K562 (cell line): ENCODE measurements at regions not wholly inside any gene's neighbourhood (a gene's known extent, or its start where the extent isn't known, plus 50 kb on each side); places are given as distances from the start of the nearest gene placed in this dataset.
"Not testable (repeated sequence)": the region's sequence is repeated elsewhere in the genome, so short reads cannot be mapped to it uniquely, and the experiment has no call there.

Experiments
- ATAC-seq: fragments of 200-7000 bp; cut with Tn5 transposase; 3 replicates; pipeline ENCODE4 v1.9.1; 2020; ENCODE audit warnings: moderate library complexity
- BruUV-seq: library from RNA; stranded (reverse); fragments of 400-500 nt; replicated peaks from 2 replicates; lab custom pipeline; 2021; lab: Mats Ljungman, UMichigan
- CTCF ChIA-PET: fragments of 300-600 bp; formaldehyde crosslinking; extraction: SDS; loops from one replicate; lab custom pipeline; 2021; ENCODE audit warnings: low intra/inter-chr PET ratio; lab: Yijun Ruan, JAX
- POLR2A ChIA-PET: fragments of 300-600, 350-650 bp; sonication (Branson Sonifier 250); formaldehyde crosslinking; extraction: SDS; loops from one replicate; lab custom pipeline; 2021; ENCODE audit warnings: antibody characterized with exemption, inconsistent platforms; lab: Yijun Ruan, JAX
- DNase-seq, 4 experiments: peaks; one replicate each; pipeline versions ENCODE4 v3.0.0 to v3.0.0-alpha.2; 2011 to 2018; ENCODE audit warnings: low spot score in 3 of 4, mixed read lengths in 3 of 4; ENCODE audit errors: extremely low read depth in 1 of 4
- FAIRE-seq: peaks from 2 replicates; lab custom pipeline; 2011; peaks lifted over from hg19 to GRCh38; lab: Jason Lieb, UNC
- H2AFZ ChIP-seq: 2 replicates; pipeline ENCODE4 v1.6.0; 2011; ENCODE audit warnings: low read depth, low read length, control low read depth, inconsistent platforms
- H3K27ac ChIP-seq: fragments of 200-600 bp; 3 replicates; pipeline ENCODE4 v1.8.0; 2011; ENCODE audit warnings: low read depth, mild to moderate bottlenecking, control low read depth, inconsistent platforms, low read length, moderate library complexity, mixed read lengths; ENCODE audit errors: extremely low read depth
- H3K27me3 ChIP-seq, 2 experiments: fragments of 300-600 bp in 1 of 2; 2 replicates in 1 of 2; 3 replicates in 1 of 2; pipeline versions ENCODE4 v1.6.0 to v1.8.0; 2011; ENCODE audit warnings: inconsistent platforms in 2 of 2, low read length in 2 of 2, mild to moderate bottlenecking in 1 of 2, mixed read lengths in 1 of 2, moderate library complexity in 1 of 2; ENCODE audit not compliant: control insufficient read depth in 2 of 2, insufficient read depth in 2 of 2
- H3K36me3 ChIP-seq: fragments of 300-600 bp; 3 replicates; pipeline ENCODE4 v1.8.0; 2011; ENCODE audit warnings: mild to moderate bottlenecking, low read length, inconsistent platforms; ENCODE audit not compliant: control insufficient read depth, insufficient read depth
- H3K4me1 ChIP-seq, 2 experiments: fragments of 200-600 bp in 1 of 2; replicated peaks in 1 of 2; 2 replicates in 1 of 2; 3 replicates in 1 of 2; pipeline versions ENCODE4 v1.5.1 to v1.8.0; 2011; ENCODE audit warnings: inconsistent platforms in 2 of 2, low read length in 2 of 2, mild to moderate bottlenecking in 1 of 2, mixed read lengths in 1 of 2, moderate library complexity in 1 of 2; ENCODE audit not compliant: control insufficient read depth in 2 of 2, insufficient read depth in 2 of 2
- H3K4me2 ChIP-seq: 2 replicates; pipeline ENCODE4 v1.6.1; 2011; ENCODE audit warnings: low read length, control low read depth, inconsistent platforms, mixed read lengths; ENCODE audit not compliant: insufficient read depth
- H3K4me3 ChIP-seq: fragments of 200-600 bp; sonication (generic), shearing (Covaris generic); 2 replicates; pipeline ENCODE4 v1.5.1; 2016; ENCODE audit warnings: control low read depth, inconsistent platforms
- H3K79me2 ChIP-seq: fragments of 200-600 bp; 3 replicates; pipeline ENCODE4 v1.8.0; 2011; ENCODE audit warnings: low read length, inconsistent platforms; ENCODE audit not compliant: control insufficient read depth, insufficient read depth
- H3K9ac ChIP-seq, 2 experiments: 2 replicates each; pipeline versions ENCODE4 v1.6.0 to v1.6.1; 2011; ENCODE audit warnings: low read depth in 2 of 2, low read length in 2 of 2, control low read depth in 1 of 2, inconsistent platforms in 1 of 2, mild to moderate bottlenecking in 1 of 2, mixed read lengths in 1 of 2; ENCODE audit not compliant: insufficient read depth in 1 of 2
- H3K9me1 ChIP-seq: one replicate; pipeline ENCODE4 v1.6.0; 2011; ENCODE audit warnings: inconsistent platforms, mild to moderate bottlenecking, low read length, moderate library complexity; ENCODE audit not compliant: control insufficient read depth, insufficient read depth
- H3K9me3 ChIP-seq: replicated peaks from 2 replicates; pipeline ENCODE4 v1.5.1; 2011; ENCODE audit warnings: low read depth, low read length, inconsistent platforms; ENCODE audit not compliant: control insufficient read depth, insufficient read depth
- H4K20me1 ChIP-seq: replicated peaks from 2 replicates; pipeline ENCODE4 v1.6.1; 2011; ENCODE audit warnings: low read length, inconsistent platforms, mixed read lengths; ENCODE audit not compliant: control insufficient read depth, insufficient read depth
- BCL6 ChIP-seq: fragments of 250-450 bp; sonication (Bioruptor Pico); IDR thresholded peaks from 2 replicates; pipeline ENCODE4 v1.4.0; 2020
- CBX5 ChIP-seq: IDR thresholded peaks from 2 replicates; pipeline ENCODE4 v1.6.1; 2014; ENCODE audit warnings: low read depth, borderline replicate concordance
- COPS2 ChIP-seq: fragments of 450-650 bp; conservative IDR thresholded peaks from 2 replicates; pipeline ENCODE4 v1.6.1; 2016; ENCODE audit warnings: mild to moderate bottlenecking, moderate library complexity
- DACH1 ChIP-seq: fragments of 450-650 bp; IDR thresholded peaks from 2 replicates; pipeline ENCODE4 v1.6.1; 2018; ENCODE audit not compliant: partially characterized antibody
- ELK1 ChIP-seq: sonication (generic); formaldehyde crosslinking; IDR thresholded peaks from 2 replicates; pipeline ENCODE4 v1.8.1; 2022; ENCODE audit warnings: missing genetic modification reagents
- FOXK2 ChIP-seq, 2 experiments: fragments of 450-650 bp; IDR thresholded peaks in 1 of 2; conservative IDR thresholded peaks in 1 of 2; 2 replicates each; pipeline ENCODE4 v1.6.1; 2016; ENCODE audit warnings: low read depth in 2 of 2, mild to moderate bottlenecking in 1 of 2
- MYNN ChIP-seq, 2 experiments: sonication (generic); formaldehyde crosslinking in 1 of 2; IDR thresholded peaks; 2 replicates each; pipeline versions ENCODE4 v1.5.0 to v1.6.1; 2016 to 2020; ENCODE audit warnings: antibody characterized with exemption in 1 of 2, missing genetic modification reagents in 1 of 2
- PHF8 ChIP-seq: fragments of 200-600 bp; sonication (generic); IDR thresholded peaks from 2 replicates; pipeline ENCODE4 v1.6.1; 2012; ENCODE audit warnings: mixed run types, mild to moderate bottlenecking, inconsistent platforms, low read length, moderate library complexity, borderline replicate concordance
- PPARD ChIP-seq: fragments of 250-450 bp; sonication (Bioruptor Pico); IDR thresholded peaks from 2 replicates; pipeline ENCODE4 v1.8.0; 2022; ENCODE audit warnings: inconsistent platforms, mild to moderate bottlenecking, moderate library complexity
- SFPQ ChIP-seq: fragments of 200-400 bp; formaldehyde crosslinking; IDR thresholded peaks from 2 replicates; pipeline ENCODE4 v1.6.1; 2017; ENCODE audit warnings: mild to moderate bottlenecking, low read depth, low read length, moderate library complexity
- TAL1 ChIP-seq: fragments of 450-650 bp; IDR thresholded peaks from 2 replicates; pipeline ENCODE4 v1.6.1; 2016; ENCODE audit warnings: mild to moderate bottlenecking
- WHSC1 ChIP-seq: IDR thresholded peaks from one replicate; pipeline ENCODE4 v1.6.1; 2012; ENCODE audit warnings: low read length, control low read depth, inconsistent platforms
- ZNF274 ChIP-seq: IDR thresholded peaks from 2 replicates; pipeline ENCODE4 v1.6.1; 2011; ENCODE audit warnings: low read depth, mild to moderate bottlenecking, low read length, moderate library complexity, borderline replicate concordance
- WGBS: fragments of 100-300 bp; shearing (Covaris generic); methylation state at CpG from one replicate; pipeline ENCODE4 v1.1.6; 2016; ENCODE audit warnings: low coverage, mixed read lengths; ENCODE audit not compliant: insufficient coverage; ENCODE audit errors: missing lambda C conversion rate; 5-methylcytosine and 5-hydroxymethylcytosine counted together
- in situ Hi-C: fragments of 300-500 bp; cut with MboI; formaldehyde crosslinking; loops from 4 replicates; pipeline ENCODE4 v1.15.0; 2018; ENCODE audit warnings: inconsistent platforms, mixed read lengths
- intact Hi-C: fragments of 100-400 bp; cut with micrococcal nuclease; formaldehyde crosslinking; loops from 2 replicates; pipeline ENCODE4 v1.14.2; 2022

- no peaks in the 10 kb centered on the region for H3K9me1 ChIP-seq
- POLR2A ChIA-PET, result no interaction called here
- intact Hi-C loops, result no loop called here
- TF ChIP-seq ELK1 (CRISPR knock-in tag) (no peak), FOXK2 (conservative IDR thresholded peaks at IDR 0.05 in 1 of 2, IDR thresholded peaks at IDR 0.05 in 1 of 2; ENCODE audit: low read depth in 2 of 2) (no peak), BCL6 (CRISPR knock-in tag) (no peak), WHSC1 (no peak), MYNN (IDR thresholded peaks at IDR 0.05) (no peak), MYNN (CRISPR knock-in tag; IDR thresholded peaks at IDR 0.05) (no peak), COPS2 (no peak), TAL1 (no peak), SFPQ (no peak), DACH1 (no peak), PHF8 (no peak), CBX5 (no peak), ZNF274 (no peak), PPARD (CRISPR knock-in tag) (no peak)
- TF ChIP-seq, all 486 proteins: peak for 0
- H3K4me3 ChIP-seq, result no peak overlapping the region
- no peak overlapping the region for H3K27ac ChIP-seq
- no peak overlapping the region for H3K9ac ChIP-seq
- ATAC-seq (no peak), FAIRE-seq (no peak), DNase-seq (no peak)
- no peak overlapping the region for H2AFZ ChIP-seq
- in situ Hi-C loops, result no loop called here
- WGBS, result 0% methylated on average over 2 of the region's 2 CpGs
- no peaks in the 10 kb centered on the region for H4K20me1 ChIP-seq
- CTCF ChIA-PET, result no interaction called here
- no peaks in the 10 kb centered on the region for H3K9me3 ChIP-seq
- H3K36me3 ChIP-seq, result no peaks in the 10 kb centered on the region
- H3K79me2 ChIP-seq, result no peaks in the 10 kb centered on the region
- H3K4me1 ChIP-seq, result no peaks in the 10 kb centered on the region
- H3K27me3 ChIP-seq, result no peaks in the 10 kb centered on the region
- BruUV-seq, result no TSS peak
- H3K4me2 ChIP-seq, result no peak overlapping the region
These were observed 165.4 kb downstream of the MRPL39 start for GRCh38 chr21:25441835-25442234.

GRCh38 chr21:25437465-25437864 lies 169.8 kb downstream of the MRPL39 start:
- H3K4me1 ChIP-seq, ATAC-seq, H3K4me2 ChIP-seq, H2AFZ ChIP-seq, H3K4me3 ChIP-seq, H3K9me1 ChIP-seq, H3K79me2 ChIP-seq, POLR2A ChIA-PET, DNase-seq, H3K27me3 ChIP-seq, H3K27ac ChIP-seq, H3K9me3 ChIP-seq, intact Hi-C loops, FAIRE-seq, H4K20me1 ChIP-seq, H3K36me3 ChIP-seq, CTCF ChIA-PET, BruUV-seq, H3K9ac ChIP-seq, in situ Hi-C loops: not testable (repeated sequence)
- WGBS, result 0% methylated on average over 2 of the region's 2 CpGs
